NCI-H2029 treated with DMSO at 0.1 percent for 48 hours (cell line): ENCODE measurements at regions not wholly inside any gene's neighbourhood (a gene's known extent, or its start where the extent isn't known, plus 50 kb on each side); places are given as distances from the start of the nearest gene placed in this dataset.
"Not testable (repeated sequence)": the region's sequence is repeated elsewhere in the genome, so short reads cannot be mapped to it uniquely, and the experiment has no call there.

Experiments
- DNase-seq: peaks from one replicate; lab custom pipeline; 2025; lab: John Stamatoyannopoulos, UW

- no peak for DNase-seq
Measured at GRCh38 chr3:181987736-181988135, 276.0 kb downstream of the SOX2 start.

GRCh38 chr3:181998828-181999227, 287.1 kb downstream of the SOX2 start:
- no peak for DNase-seq

DNA sequence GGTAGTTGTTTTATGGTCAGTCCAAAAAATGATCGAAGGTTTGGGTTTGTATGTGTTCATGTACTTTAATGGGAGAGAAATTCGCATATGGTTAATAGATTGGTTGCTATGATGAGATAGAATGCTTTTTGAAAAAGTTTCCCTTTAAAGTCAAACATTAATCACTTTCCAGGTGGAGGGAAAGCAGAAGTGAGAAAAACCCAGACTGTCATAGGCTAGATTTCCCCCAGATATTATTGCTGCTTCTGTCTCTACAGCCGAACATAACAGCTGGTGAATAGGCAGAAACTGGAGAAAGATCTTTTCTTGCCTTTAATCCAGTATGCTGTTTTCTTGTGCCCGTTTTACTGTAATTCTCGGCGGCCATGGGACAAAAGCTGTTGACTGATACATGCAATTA, 287.6 kb downstream of the SOX2 start:
- DNase-seq = no peak

GRCh38 chr3:182000447-182000846, 288.7 kb downstream of the SOX2 start:
- no peak for DNase-seq

GRCh38 chr3:182005219-182005618, 293.5 kb downstream of the SOX2 start:
- no peak for DNase-seq

DNA sequence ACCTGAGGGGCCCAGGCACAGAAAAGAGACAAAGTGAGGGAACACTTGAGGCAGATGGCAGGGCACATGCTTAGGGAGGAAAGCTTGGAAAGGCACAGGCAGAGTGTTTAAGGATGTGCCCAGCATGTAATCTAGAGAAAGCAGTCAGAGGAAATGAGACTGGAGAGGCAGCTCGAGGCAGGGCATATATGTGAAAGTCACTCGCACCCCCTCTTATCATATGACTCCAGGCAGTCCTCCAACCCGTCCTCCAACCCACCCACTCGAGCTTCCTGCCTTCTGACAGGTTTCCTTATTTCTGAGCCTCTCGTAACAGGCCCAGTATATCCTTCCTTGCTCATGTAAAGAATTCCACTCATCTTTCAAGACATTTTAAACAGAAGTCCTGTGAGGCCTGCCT, 294.0 kb downstream of the SOX2 start:
- no peak for DNase-seq

DNA sequence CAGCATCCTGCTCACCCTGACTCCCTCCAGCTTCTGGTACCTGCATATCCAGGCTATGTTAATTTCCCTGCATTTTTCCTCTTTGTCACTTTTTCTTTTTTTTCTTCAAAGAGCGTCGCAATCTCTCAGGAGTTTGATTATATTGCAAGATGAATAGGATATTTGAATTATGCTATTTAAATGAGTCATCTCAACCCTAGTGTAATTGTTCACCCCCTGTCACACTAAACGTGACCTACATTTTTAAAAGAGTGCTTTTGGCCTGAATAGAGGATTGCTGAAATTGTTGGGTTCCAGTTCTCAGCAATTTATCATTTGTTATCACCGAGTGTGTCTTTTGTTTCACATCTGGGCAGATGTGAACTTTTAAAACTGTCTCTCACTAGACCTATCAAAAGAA, 294.7 kb downstream of the SOX2 start:
- no peak for DNase-seq

- DNase-seq = no peak
Measured at GRCh38 chr3:182007441-182007840, 295.7 kb downstream of the SOX2 start.

DNA sequence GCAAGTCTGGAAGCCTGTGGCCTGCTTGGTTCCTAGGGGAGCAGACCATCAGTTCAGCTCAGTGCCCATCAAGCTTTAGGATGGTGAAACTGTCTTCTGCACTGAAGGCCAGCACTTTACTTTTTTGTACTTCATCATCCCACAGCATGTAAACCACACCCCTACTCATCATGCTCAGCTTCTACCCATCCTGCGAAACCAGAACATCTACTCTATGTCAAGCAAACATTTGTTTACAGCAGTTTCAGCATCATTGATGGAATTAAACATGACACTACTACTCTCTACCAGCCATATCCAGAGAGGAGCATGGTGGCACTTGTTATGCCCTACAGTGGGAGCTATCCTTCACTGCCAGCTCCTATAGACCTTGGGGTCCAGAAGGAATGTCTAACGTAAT, 306.6 kb downstream of the SOX2 start:
- DNase-seq = no peak

GRCh38 chr3:182019926-182020325, 308.2 kb downstream of the SOX2 start:
- DNase-seq = no peak

GRCh38 chr3:182023843-182024242, 312.1 kb downstream of the SOX2 start:
- no peak for DNase-seq

GRCh38 chr3:182027366-182027765, 315.6 kb downstream of the SOX2 start:
- no peak for DNase-seq

DNA sequence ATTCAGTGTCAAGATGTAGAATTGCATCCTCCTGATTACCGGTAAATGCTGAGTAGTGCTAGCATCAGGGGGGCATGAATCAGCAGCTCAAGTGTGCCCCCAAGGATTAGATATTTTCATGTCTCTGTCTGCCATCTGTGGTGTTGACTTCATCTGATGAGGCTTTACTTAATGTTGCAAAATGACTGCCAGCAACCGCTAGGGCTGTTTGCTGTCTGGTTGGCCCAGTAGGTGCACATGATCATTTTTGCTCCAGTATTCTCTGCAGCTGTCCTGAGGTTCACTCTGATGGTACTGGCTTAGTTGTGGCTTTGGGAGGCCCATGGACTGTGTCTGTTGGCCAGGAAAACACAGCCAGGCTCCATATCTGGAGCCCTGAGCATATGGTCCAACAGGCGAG, 316.4 kb downstream of the SOX2 start:
- DNase-seq = no peak

GRCh38 chr3:182034231-182034630, 322.5 kb downstream of the SOX2 start:
- DNase-seq = not testable (repeated sequence)

DNA sequence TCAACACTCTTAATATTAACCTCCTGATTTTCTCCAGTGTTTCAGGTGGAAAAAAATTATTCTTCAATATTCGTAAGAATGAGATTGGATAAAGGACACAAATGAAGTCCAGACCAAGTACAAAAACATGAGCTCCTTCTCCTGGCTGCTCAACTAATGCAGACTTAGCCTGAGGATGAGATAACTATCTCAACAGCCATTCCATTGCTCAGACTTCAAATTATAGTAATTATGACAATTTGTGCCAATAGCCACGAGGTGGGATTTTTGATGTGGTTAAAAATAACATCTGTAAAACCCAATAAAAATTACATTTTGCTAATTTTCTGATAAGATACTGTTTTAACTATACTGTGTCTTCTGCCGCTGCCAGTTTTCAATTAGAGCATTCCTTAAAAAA, 323.6 kb downstream of the SOX2 start:
- DNase-seq = no peak

- DNase-seq = no peak
Measured at GRCh38 chr3:182036382-182036781, 324.7 kb downstream of the SOX2 start.

GRCh38 chr3:182041668-182042291, 330.1 kb downstream of the SOX2 start:
- no peak for DNase-seq

DNA sequence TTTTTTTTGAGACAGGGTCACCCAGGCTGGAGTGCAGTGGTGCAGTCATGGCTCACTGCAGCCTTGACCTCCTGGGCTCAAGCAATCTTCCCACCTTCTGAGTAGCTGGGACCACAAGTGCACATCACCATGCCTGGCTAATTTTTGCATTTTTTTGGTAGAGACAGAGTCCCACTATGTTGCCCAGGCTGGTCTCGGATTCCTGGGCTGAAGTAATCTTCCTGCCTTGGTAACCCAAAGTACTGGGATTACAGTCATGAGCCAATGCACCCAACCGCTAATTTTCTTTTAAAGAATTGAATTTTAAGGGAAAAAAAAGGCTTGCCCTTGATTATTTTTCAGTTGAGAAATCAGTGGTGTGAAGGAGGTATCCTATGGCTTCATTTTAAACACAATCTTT, 334.0 kb downstream of the SOX2 start:
- no peak for DNase-seq

- no peak for DNase-seq
Measured at GRCh38 chr3:182046166-182046764, 334.5 kb downstream of the SOX2 start.

GRCh38 chr3:182050932-182051331, 339.2 kb downstream of the SOX2 start:
- no peak for DNase-seq

GRCh38 chr3:182052332-182052731, 340.6 kb downstream of the SOX2 start:
- no peak for DNase-seq

GRCh38 chr3:182052757-182053156, 341.0 kb downstream of the SOX2 start:
- DNase-seq = no peak

GRCh38 chr3:182058488-182058887, 346.8 kb downstream of the SOX2 start:
- no peak for DNase-seq

DNA sequence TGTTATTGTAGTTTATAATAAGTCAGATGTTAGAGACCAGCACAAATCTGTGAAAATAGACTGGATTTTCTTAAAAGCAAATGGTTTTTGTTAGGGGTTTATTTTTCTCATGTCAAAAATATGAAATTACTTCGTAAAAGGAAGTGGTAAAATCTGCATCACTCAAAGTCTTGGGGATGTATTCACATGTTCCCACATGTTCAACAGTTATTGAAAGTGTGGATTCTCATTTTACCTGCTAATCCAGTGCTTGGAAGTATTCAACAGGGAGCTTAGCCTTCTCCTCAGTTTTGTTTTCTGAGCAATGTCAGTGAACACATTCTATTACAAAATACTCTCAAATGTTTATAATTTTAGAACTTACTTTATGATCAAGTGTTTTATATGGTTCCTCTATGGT, 352.0 kb downstream of the SOX2 start:
- no peak for DNase-seq
